Activated CD8-positive, alpha-beta T cell treated with anti-CD3 and anti-CD28 coated beads, Interleukin-2, amount 10 ng/mL, durations not matched to agents 7 days and 5 days (primary cell): ENCODE measurements at regions not wholly inside any gene's neighbourhood (a gene's known extent, or its start where the extent isn't known, plus 50 kb on each side); places are given as distances from the start of the nearest gene placed in this dataset.

Experiments
- ATAC-seq: fragments of 150-1000 bp; cut with Tn5 transposase; one replicate; pipeline ENCODE4 v1.10.0; 2021; ENCODE audit warnings: moderate library complexity
- CTCF ChIA-PET: fragments of 350-600 bp; sonication (Branson Sonifier 250); formaldehyde crosslinking; loops from one replicate; lab custom pipeline; 2021; ENCODE audit warnings: antibody characterized with exemption; lab: Charles Lee
- POLR2A ChIA-PET: fragments of 350-600 bp; sonication (Branson Sonifier 250); formaldehyde crosslinking; loops from one replicate; lab custom pipeline; 2021; ENCODE audit warnings: antibody characterized with exemption; lab: Charles Lee
- DNase-seq: peaks from one replicate; pipeline ENCODE4 v3.0.0-alpha.2; 2020
- H3K27ac Mint-ChIP-seq: one replicate; pipeline ENCODE4 v1.8.0; 2021; ENCODE audit warnings: mild to moderate bottlenecking, mixed read lengths
- H3K27me3 Mint-ChIP-seq: one replicate; pipeline ENCODE4 v1.8.0; 2021; ENCODE audit warnings: low read depth, mixed read lengths
- H3K36me3 Mint-ChIP-seq: one replicate; pipeline ENCODE4 v1.8.0; 2021; ENCODE audit warnings: low read depth, mixed read lengths
- H3K4me1 Mint-ChIP-seq: one replicate; pipeline ENCODE4 v1.8.0; 2021; ENCODE audit warnings: low read depth, mixed read lengths
- H3K4me3 Mint-ChIP-seq: one replicate; pipeline ENCODE4 v1.8.0; 2021; ENCODE audit warnings: mild to moderate bottlenecking, mixed read lengths
- H3K9me3 Mint-ChIP-seq: one replicate; pipeline ENCODE4 v1.8.0; 2022; ENCODE audit warnings: mixed read lengths; ENCODE audit not compliant: insufficient read depth

DNA sequence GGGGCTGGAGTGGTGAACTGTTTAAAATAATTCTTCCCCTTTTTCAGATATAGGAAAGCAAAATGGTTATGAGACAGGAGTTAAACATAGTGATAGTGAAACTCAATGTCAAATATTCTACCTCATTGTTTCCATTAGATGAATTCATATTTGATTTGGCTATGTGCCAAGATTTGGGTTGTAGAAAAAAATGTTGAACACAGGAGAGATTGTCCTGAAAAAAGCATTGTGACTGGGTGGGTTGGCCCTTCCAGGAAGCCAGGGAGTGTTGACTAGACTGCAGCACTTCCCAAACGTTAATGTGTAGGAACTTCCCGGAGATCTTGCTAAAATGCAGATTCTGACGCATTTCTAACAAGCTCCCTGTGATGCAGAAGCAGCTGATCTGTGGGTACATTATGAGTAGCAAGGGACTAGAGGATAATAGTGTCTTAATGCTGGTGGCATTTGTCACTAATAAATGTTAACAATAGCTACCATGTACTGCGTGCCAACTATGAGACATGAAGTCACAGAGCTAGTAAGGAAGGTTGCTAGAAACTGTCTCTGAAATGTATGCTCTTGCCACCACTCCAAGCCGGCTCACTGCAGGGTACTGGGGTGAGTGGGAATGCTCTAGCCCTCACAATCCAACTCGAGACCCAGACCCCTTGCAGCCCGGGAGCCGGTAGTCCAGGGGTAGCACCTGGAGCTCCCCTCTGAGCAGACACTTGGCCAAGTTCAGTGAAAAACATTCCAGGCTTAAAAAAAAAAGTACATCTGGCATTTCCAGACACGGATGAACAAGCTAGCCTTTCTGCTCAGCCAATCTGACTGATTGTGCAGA lies 120.6 kb downstream of the CD47 start:
- no peak overlapping the region for H3K27ac Mint-ChIP-seq
- no peaks in the 10 kb centered on the region for H3K27me3 Mint-ChIP-seq

GRCh38 chr3:107969525-107969924 lies 121.3 kb downstream of the CD47 start:
- Mint-ChIP-seq H3K27ac (no peak overlapping the region), H3K27me3 (no peaks in the 10 kb centered on the region), H3K9me3 (no peaks in the 10 kb centered on the region), H3K36me3 (no peaks in the 10 kb centered on the region), H3K4me1 (peaks cover 4% of the 10 kb centered on the region), H3K4me3 (no peak overlapping the region)
- DNase-seq, result no peak
- ChIA-PET CTCF (interaction anchor here (1.2 kb wide), 1 partner anchor 42 kb away, joined by 4 read pairs; no protein-coding TSS in a partner anchor), POLR2A (interaction anchor here (0.9 to 1.2 kb wide), 2 partner anchors 16 to 42 kb away, joined by 3 read pairs; no protein-coding TSS in a partner anchor)
- no peak for ATAC-seq

More for the DNA sequence above, 120.6 kb downstream of the CD47 start:
- no peaks in the 10 kb centered on the region for H3K36me3 Mint-ChIP-seq
- ChIA-PET POLR2A (interaction anchor here (0.9 to 1.2 kb wide), 2 partner anchors 15 to 42 kb away, joined by 3 read pairs; no protein-coding TSS in a partner anchor), CTCF (interaction anchor here (1.2 kb wide), 1 partner anchor 43 kb away, joined by 4 read pairs; no protein-coding TSS in a partner anchor)
- ATAC-seq (no peak), DNase-seq (no peak)
- H3K4me3 Mint-ChIP-seq, result no peak overlapping the region
- H3K4me1 Mint-ChIP-seq, result peaks cover 4% of the 10 kb centered on the region
- no peaks in the 10 kb centered on the region for H3K9me3 Mint-ChIP-seq

DNA sequence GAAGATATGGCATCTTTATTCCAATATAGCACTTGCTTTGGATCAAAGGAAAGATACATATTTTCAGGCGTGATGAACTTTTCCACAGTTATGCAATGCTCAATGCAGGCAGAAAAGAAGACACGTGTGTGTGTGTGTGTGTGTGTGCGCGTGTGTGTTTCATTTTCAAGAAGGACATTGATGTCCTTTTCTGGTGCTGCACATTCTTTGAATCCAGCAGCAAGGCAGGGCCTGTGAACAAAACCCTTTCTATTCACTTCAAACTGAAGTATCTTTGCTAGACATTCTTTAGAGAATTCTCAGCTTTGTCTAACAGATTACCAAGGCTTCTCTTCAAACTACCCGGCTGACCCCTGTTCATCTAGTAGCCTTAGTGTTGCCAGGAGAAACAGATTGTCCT lies 124.6 kb downstream of the CD47 start:
- Mint-ChIP-seq H3K27ac (no peak overlapping the region), H3K36me3 (no peaks in the 10 kb centered on the region), H3K4me3 (no peak overlapping the region), H3K27me3 (no peaks in the 10 kb centered on the region), H3K9me3 (no peaks in the 10 kb centered on the region), H3K4me1 (peaks cover 4% of the 10 kb centered on the region)
- CTCF ChIA-PET, result no interaction called here
- ATAC-seq (no peak), DNase-seq (no peak)
- POLR2A ChIA-PET, result no interaction called here

- no peak overlapping the region for H3K4me3 Mint-ChIP-seq
- DNase-seq (no peak), ATAC-seq (no peak)
- no peak overlapping the region for H3K27ac Mint-ChIP-seq
- peaks cover 4% of the 10 kb centered on the region for H3K4me1 Mint-ChIP-seq
- POLR2A ChIA-PET, result no interaction called here
- CTCF ChIA-PET, result interaction anchor here (1.0 kb wide), 1 partner anchor 8 kb away, joined by 3 read pairs; no protein-coding TSS in a partner anchor
- no peaks in the 10 kb centered on the region for H3K27me3 Mint-ChIP-seq
- no peaks in the 10 kb centered on the region for H3K9me3 Mint-ChIP-seq
- H3K36me3 Mint-ChIP-seq, result no peaks in the 10 kb centered on the region
Observed at GRCh38 chr3:107965136-107965655, 125.6 kb downstream of the CD47 start.

DNA sequence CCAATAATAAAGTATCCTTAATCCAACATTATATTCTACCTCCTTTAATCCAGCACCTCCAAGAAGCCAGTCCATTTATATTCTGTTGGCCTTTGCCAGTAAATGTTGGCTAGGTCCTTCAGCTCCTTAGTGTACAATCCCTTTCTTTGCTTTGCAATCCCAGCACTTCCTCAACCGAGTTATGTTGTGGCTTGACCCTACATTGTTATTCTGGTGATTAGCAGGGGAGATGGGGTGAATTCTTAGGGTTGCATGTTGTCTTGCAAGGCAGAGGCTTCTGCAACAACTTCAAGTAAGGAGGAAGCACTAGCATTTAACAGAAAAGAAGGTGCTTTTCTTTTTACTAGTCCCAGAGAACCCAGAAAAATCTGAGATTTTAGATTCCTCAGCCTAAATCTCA lies 127.2 kb downstream of the CD47 start:
- no peak overlapping the region for H3K4me3 Mint-ChIP-seq
- peaks cover under 1% of the 10 kb centered on the region for H3K9me3 Mint-ChIP-seq
- ATAC-seq, result no peak
- peaks cover 4% of the 10 kb centered on the region for H3K4me1 Mint-ChIP-seq
- H3K27ac Mint-ChIP-seq, result no peak overlapping the region
- DNase-seq, result no peak
- no peaks in the 10 kb centered on the region for H3K27me3 Mint-ChIP-seq
- no peaks in the 10 kb centered on the region for H3K36me3 Mint-ChIP-seq
- ChIA-PET CTCF (interaction anchor here (1.6 kb wide), 1 partner anchor 20 kb away, joined by 3 read pairs; no protein-coding TSS in a partner anchor), POLR2A (no interaction called here)

GRCh38 chr3:107962946-107963345 lies 127.9 kb downstream of the CD47 start:
- Mint-ChIP-seq H3K9me3 (peaks cover 3% of the 10 kb centered on the region), H3K4me1 (peaks cover 4% of the 10 kb centered on the region)
- CTCF ChIA-PET, result interaction anchor here (1.6 kb wide), 1 partner anchor 20 kb away, joined by 3 read pairs; no protein-coding TSS in a partner anchor

DNA sequence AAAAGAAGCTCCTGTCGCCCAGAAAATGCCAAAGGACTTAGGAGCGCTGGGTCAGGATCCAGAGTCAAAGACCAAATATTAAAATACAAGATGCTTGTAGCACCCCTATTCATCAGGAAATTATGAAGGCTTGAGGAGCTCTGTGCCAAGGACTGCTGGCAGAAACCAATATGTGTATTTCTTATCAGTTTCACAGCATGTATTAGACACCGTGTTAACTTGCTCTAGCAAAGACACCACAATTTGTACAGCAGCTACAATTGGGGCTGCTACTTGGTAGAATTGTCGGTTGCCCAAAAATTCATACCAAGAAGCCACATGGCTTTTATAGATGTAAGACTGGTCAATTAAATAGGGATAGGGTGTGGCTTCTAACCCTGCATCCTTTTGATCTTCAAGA lies 128.8 kb downstream of the CD47 start:
- Mint-ChIP-seq H3K9me3 (peaks cover 3% of the 10 kb centered on the region), H3K4me1 (peaks cover 6% of the 10 kb centered on the region), H3K4me3 (no peak overlapping the region), H3K27ac (no peak overlapping the region), H3K36me3 (no peaks in the 10 kb centered on the region), H3K27me3 (peaks cover 4% of the 10 kb centered on the region)
- DNase-seq (no peak), ATAC-seq (no peak)
- CTCF ChIA-PET, result interaction anchor here (1.0 kb wide), 1 partner anchor 34 kb away, joined by 3 read pairs; no protein-coding TSS in a partner anchor
- POLR2A ChIA-PET, result no interaction called here

More at GRCh38 chr3:107962946-107963345, 127.9 kb downstream of the CD47 start:
- ATAC-seq, result no peak
- no peak for DNase-seq
- Mint-ChIP-seq H3K27ac (no peak overlapping the region), H3K27me3 (no peaks in the 10 kb centered on the region), H3K4me3 (no peak overlapping the region), H3K36me3 (no peaks in the 10 kb centered on the region)
- POLR2A ChIA-PET, result no interaction called here

DNA sequence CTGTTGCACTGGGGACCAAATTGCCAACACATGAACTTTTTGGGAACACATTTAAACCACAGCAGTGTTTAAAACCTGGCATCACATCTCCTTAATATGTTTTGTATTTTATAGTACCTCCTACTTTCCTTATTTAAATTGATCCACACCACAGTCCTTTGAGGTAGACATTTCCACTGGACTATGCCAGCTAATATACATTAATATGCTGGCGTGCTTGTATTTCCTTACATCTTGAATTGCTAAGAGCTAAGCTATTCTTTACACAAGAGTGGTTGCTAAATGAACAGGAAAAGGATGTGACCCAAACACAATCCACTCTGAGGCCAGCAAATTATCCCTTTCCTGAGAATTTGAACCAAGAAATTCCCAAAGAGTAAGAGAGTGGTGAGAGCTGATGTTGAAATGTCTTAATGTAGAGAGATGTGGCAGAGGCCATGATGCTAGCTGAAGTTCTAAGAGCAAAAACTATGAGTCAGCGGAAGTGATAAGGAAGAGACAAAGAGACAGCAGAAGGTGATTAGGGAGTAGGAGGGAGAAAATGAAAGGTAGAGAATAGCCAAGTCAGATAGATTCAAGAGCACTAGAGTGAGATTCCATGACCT lies 131.2 kb downstream of the CD47 start:
- DNase-seq (no peak), ATAC-seq (no peak)
- Mint-ChIP-seq H3K4me3 (no peak overlapping the region), H3K4me1 (peaks cover 12% of the 10 kb centered on the region), H3K27ac (no peak overlapping the region), H3K27me3 (peaks cover 6% of the 10 kb centered on the region), H3K9me3 (peaks cover 3% of the 10 kb centered on the region), H3K36me3 (no peaks in the 10 kb centered on the region)
- CTCF ChIA-PET, result interaction anchor here (1.3 to 1.6 kb wide), 3 partner anchors 16 to 32 kb away, joined by 3 to 5 read pairs (median 4); no protein-coding TSS in a partner anchor
- POLR2A ChIA-PET, result interaction anchor here (1.0 kb wide), 1 partner anchor 18 kb away, joined by 4 read pairs; no protein-coding TSS in a partner anchor

GRCh38 chr3:107958146-107958545 lies 132.7 kb downstream of the CD47 start:
- ChIA-PET CTCF (interaction anchor here (1.3 to 2.1 kb wide), 3 partner anchors 19 to 30 kb away, joined by 3 to 8 read pairs (median 5); no protein-coding TSS in a partner anchor), POLR2A (interaction anchor here (0.7 kb wide), 1 partner anchor 235 kb away, joined by 3 read pairs; no protein-coding TSS in a partner anchor)
- no peaks in the 10 kb centered on the region for H3K36me3 Mint-ChIP-seq
- no peak for ATAC-seq
- no peak overlapping the region for H3K27ac Mint-ChIP-seq
- peaks cover 6% of the 10 kb centered on the region for H3K27me3 Mint-ChIP-seq
- H3K4me3 Mint-ChIP-seq, result no peak overlapping the region
- H3K4me1 Mint-ChIP-seq, result peaks cover 24% of the 10 kb centered on the region
- peaks cover 3% of the 10 kb centered on the region for H3K9me3 Mint-ChIP-seq
- no peak for DNase-seq

DNA sequence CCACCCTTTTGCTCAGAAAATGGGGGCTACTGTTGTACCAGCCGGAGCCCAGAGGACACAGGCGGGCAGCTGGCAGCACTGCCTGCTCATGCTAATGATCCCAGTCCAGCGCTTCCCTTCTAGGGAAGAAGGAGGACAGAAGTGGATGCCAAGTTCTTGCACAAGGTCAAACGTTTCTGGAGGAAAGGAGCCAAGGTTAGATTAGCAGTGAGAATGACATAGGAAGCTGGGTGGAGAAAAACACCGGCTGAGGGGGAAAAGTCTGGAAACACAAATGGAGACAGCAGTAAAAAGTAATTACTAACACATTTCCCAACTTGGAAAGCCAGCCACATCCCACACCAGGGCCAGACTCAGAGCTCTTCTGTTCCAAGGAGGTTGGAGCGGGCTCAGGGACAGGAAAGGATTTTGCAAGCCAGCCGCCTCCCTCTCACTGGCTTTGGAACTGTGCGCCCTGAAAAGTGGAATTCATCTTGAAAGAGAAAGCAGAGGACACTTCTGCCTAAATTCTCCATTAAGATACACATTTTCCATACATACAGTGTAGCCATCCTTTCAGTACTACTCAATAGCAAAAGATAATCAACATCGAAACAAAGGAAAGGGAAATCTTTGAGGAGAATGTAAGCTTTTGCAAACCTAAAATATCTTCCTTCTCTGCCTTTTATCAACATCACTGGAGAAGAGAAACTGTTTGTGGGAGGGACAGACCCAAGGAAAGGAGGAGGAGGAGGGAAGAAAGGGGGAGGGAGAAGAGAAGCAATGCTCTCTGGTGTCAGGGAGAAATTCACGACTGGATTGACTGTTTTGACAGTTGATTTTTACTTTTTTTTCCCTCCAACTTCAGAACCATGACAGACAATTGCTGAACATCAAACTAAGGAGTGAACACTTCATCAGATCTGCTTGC lies 133.6 kb downstream of the CD47 start:
- no peak overlapping the region for H3K27ac Mint-ChIP-seq
- ChIA-PET POLR2A (no interaction called here), CTCF (interaction anchor here (1.0 to 2.1 kb wide), 2 partner anchors 13 to 29 kb away, joined by 3 to 8 read pairs; no protein-coding TSS in a partner anchor)

More for the DNA sequence above, 133.6 kb downstream of the CD47 start:
- H3K36me3 Mint-ChIP-seq, result no peaks in the 10 kb centered on the region
- peaks cover 3% of the 10 kb centered on the region for H3K9me3 Mint-ChIP-seq
- ATAC-seq (no peak), DNase-seq (no peak)
- H3K4me3 Mint-ChIP-seq, result no peak overlapping the region
- peaks cover 27% of the 10 kb centered on the region for H3K4me1 Mint-ChIP-seq
- peaks cover 6% of the 10 kb centered on the region for H3K27me3 Mint-ChIP-seq
